22Rv1 (cell line): ENCODE measurements at regions not wholly inside any gene's neighbourhood (a gene's known extent, or its start where the extent isn't known, plus 50 kb on each side); places are given as distances from the start of the nearest gene placed in this dataset.

Experiments
- H3K27ac ChIP-seq: fragments of 450-650 bp; 2 replicates; pipeline ENCODE4 v1.5.1; 2017
- CTCF ChIP-seq: fragments of 450-650 bp; IDR thresholded peaks from 2 replicates; pipeline ENCODE4 v1.5.1; 2017; ENCODE audit warnings: mild to moderate bottlenecking
- ZFX ChIP-seq: fragments of 450-650 bp; IDR thresholded peaks from 2 replicates; pipeline ENCODE4 v1.6.1; 2017; ENCODE audit warnings: antibody characterized with exemption, borderline replicate concordance

- no peak for TF ChIP-seq CTCF
- TF ChIP-seq ZFX: no peak
- H3K27ac ChIP-seq: no peak overlapping the region
Measured at GRCh38 chr2:118502106-118502505, 345.3 kb downstream of the EN1 start.

GRCh38 chr2:118498943-118499342 lies 348.5 kb downstream of the EN1 start:
- no peak for TF ChIP-seq CTCF
- H3K27ac ChIP-seq: no peak overlapping the region

GRCh38 chr2:118496870-118497611 lies 350.4 kb downstream of the EN1 start:
- TF ChIP-seq CTCF (no peak), ZFX (no peak)
- H3K27ac ChIP-seq: no peak overlapping the region

- TF ChIP-seq ZFX: no peak
- H3K27ac ChIP-seq: no peak overlapping the region
Measured at GRCh38 chr2:118496467-118496866, 351.0 kb downstream of the EN1 start.

- no peak overlapping the region for H3K27ac ChIP-seq
- no peak for TF ChIP-seq CTCF
- TF ChIP-seq ZFX: no peak
Measured at GRCh38 chr2:118495290-118495689, 352.2 kb downstream of the EN1 start.

GRCh38 chr2:118493213-118493612 lies 354.2 kb downstream of the EN1 start:
- TF ChIP-seq ZFX (no peak), CTCF (no peak)
- H3K27ac ChIP-seq: no peak overlapping the region

- TF ChIP-seq ZFX (no peak), CTCF (peak; percentile 14; the same call in 1 of the 2 replicates)
- no peak overlapping the region for H3K27ac ChIP-seq
Measured at GRCh38 chr2:118492335-118492734, 355.1 kb downstream of the EN1 start.

- H3K27ac ChIP-seq: no peak overlapping the region
- TF ChIP-seq ZFX: no peak
- no peak for TF ChIP-seq CTCF
Measured at GRCh38 chr2:118490330-118490729, 357.1 kb downstream of the EN1 start.
